ENCODE measurements at regions not wholly inside any gene's neighbourhood (a gene's known extent, or its start where the extent isn't known, plus 50 kb on each side); places are given as distances from the start of the nearest gene placed in this dataset.
"Not testable (repeated sequence)": the region's sequence is repeated elsewhere in the genome, so short reads cannot be mapped to it uniquely, and the experiment has no call there.

DNA sequence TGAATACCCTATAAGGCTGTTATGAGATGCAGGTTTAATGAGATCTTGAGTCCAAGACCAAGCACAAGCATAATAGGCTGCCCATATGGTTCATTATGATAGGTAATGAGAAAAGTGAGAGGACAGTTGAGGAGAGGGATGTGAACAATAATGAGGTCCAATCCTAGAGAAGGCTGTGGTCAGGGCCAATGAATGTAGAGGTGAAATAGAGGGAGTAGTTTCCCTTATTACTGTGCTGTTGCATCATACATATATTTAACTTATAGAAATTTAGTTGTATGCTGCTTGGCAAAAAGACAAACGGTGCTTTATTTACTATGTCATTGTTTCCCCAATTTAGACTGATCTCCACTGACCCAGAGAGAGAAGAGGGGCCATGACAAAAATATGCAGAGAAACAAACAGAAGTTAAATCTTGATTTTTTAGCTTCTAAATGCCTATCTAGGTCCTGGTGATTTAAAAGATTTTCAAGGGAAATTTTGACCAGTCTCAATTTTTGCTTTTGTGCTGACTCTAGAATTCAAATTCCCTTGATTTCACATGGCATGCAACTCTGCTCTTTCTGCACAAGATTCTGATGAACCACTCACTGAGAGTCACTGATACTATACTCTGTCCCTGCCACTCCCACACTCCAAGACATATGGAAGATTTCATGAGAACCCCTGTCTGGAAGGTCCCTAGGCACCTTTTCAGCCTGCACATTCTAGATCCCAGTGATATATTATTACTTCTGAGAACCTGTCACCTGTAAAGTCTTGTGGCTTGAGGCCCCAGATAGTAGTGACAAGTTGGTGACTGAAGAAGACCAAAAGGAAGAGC is 159.7 kb downstream of the VSIG4 start:
- DNase-seq (ENCODE audit: low spot score) = no peak

DNA sequence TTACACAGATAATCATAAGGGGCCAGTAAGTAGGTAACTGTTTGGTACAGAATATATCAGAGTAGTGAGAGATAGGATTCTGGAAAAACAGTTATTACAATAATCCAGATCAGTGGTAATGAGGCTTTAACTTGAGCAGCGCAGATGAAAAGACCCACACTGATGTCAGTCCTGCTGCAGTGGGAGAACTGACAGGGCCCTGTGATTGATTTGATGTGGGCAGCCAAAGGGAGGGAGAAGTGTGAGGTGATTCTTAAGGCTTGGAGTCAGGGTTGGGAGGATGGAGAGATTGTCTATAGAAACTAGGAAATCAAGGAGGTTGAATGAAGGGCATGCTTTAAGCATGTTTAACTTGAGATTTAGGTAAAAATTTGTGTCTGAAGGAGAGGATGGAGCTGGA is 161.4 kb downstream of the VSIG4 start:
- DNase-seq (ENCODE audit: low spot score) = no peak

DNA sequence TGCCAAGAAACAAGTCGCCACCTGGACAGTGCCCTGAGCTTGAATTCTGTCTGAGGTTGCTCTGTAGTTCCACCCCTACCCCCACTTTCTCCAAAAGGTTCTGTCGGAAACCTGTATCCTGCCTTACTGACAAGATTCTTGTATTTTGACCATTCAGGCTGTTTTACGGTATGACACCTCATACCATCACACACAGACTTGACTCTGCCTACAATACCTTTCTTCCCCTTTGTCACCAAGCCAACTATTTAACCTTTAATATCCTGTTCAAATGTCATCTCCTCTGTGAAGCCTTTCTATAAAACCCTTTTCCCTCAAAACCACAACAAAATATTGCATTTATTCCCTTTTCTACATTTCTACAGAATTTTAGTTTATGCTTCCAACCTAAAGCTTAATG is 161.9 kb downstream of the VSIG4 start:
- DNase-seq (ENCODE audit: low spot score) = no peak

- DNase-seq (ENCODE audit: low spot score) = not testable (repeated sequence)
Measured at GRCh38 chrX:65875614-65876013, 164.3 kb downstream of the VSIG4 start.

DNA sequence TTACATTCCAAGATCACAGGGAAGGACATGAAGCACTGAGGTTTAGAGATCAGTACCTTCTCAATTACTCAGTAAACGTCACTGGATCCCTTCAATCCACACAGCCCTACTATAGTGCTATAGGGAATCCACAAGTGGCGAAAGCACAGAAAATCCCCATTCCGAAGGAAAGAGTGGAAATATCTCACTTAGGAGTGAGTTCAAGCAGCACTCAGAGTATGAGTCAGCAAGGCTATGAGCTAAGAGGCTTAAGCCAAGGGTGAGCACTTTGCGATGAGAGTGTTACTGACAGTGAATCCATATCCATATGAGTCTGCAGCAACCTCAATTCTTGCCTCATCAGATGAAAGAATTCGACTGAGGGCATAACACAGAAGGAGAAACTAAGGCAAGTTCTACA is 165.1 kb downstream of the VSIG4 start:
- no peak for DNase-seq (ENCODE audit: low spot score)

DNA sequence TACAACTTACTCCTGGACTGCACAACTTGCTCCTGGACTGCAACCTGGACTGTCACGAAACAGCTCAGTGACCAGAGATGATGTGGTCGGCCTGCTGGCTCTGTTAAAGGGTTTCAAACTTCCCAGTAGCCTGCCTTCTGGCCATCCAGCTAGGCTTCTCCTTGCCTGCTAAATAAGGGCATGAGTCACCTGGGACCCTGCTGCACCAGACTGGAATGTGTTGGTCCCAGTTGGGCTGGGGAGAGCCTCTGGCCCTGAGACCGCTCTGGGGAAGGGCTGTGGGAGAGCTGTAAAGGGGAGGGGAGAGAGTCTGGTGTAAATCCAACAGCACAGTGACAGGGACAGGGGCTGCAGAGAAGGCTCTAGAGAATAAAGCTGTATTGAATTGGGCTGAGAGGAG is 165.8 kb downstream of the VSIG4 start:
- DNase-seq (ENCODE audit: low spot score) = no peak

DNA sequence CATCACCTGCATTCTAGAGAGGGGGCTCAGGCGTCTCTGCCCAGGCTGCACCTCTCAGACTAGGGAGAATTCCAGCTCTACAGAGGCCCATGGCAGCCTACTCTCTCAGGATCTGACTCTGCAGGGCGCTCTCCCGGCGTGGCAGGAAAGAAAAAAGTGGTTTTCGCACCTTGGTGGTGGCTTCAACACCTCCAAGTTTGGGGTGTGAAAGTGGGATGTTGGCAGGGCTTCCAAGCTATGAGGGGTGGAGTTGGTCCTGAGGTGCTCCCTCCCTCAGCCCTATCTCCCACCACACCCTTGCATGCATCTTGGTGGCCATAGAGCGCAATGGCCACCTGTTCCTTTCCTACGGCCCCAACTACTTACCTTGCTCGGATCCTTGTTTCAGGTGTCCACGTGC is 166.5 kb downstream of the VSIG4 start:
- DNase-seq (ENCODE audit: low spot score) = no peak

DNA sequence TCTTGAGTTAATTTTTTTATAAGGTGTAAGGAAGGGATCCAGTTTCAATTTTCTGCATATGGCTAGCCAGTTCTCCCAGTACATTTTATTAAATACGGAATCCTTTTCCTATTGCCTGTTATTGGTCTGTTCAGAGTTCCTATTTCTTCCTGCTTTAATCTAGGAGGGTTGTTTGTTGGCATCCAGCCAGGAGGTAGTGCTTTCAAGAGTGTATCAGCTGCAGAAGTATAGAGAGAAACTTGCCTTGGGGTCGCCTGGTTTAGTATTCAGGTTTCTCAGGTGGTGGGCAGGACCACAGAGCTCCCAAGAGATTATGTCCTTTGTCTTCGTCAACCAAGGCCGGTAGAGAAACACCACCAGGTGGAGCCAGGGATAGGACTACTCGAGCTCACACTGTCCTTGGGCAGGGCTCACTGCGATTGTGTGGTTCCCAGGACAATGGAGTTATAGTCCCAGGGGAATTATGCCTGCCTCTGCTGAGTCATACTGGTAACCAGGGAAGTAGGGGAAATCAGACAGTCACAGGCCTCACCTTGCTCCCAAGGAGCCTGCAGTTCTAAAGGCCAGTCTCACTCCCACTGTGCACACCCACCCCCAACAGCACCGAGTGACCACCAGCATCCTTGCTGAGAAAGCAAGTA is 168.1 kb downstream of the VSIG4 start:
- peak; percentile 62 for DNase-seq (ENCODE audit: low spot score)

- not testable (repeated sequence) for DNase-seq (ENCODE audit: low spot score)
Measured at GRCh38 chrX:65870544-65870943, 169.3 kb downstream of the VSIG4 start.

DNA sequence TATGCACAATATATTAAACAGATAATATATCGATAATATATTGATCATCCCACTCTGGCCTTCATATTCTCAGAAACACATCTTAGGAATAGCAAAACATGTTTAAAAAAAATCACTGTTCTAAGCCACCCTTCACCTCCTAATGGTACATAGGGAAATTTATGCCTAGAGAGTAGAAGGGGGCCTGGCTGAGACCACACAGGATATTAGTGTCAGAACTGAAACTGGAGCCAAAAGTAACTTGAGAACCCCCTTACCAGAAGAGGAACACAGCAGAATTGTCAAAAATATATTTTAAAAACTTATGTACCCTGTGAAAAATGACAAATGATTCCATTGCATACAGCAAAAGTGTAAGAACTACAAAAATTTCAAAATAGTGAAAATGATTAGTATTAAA is 173.1 kb downstream of the VSIG4 start:
- no peak for DNase-seq (ENCODE audit: low spot score)

- no peak for DNase-seq (ENCODE audit: low spot score)
Measured at GRCh38 chrX:65866146-65866545, 173.7 kb downstream of the VSIG4 start.

DNA sequence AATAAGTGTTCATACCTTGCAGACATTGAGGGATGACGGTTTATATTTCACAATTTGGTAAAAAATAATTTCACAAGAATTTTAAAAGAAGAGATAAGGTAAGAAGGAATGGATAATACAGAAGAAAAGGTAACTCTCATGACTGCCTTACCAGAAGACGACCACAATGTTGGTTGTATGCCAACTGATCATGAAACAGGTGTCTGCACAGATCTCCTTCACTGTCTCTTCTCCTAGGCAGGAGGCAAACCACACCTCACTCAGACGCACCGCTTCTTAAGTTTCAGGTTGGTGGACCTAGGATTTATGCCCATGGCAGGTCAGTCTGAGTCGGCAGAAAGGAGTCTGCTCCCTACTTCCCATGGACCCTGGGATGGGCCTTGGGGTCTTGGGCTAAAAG is 177.2 kb downstream of the VSIG4 start:
- no peak for DNase-seq (ENCODE audit: low spot score)

DNA sequence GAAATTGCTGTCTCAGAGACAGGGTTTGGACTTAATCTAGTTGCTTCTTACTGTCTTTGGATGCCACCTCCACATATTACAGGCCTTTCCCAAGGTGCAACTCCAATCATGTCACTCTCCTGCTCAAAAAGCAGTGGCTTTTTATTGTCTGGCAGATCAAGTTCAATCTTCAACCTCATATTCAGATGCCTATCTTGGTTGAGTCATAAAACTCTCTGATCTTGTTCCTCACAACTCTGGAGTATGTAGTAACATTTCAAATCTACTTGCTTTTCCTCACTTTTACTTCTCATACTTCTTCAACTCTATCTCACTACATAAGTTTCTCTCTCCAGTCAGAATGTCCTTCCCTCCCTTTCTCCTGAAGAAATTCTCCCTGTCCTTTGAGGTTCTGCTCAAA is 180.6 kb downstream of the VSIG4 start:
- DNase-seq (ENCODE audit: low spot score) = no peak

GRCh38 chrX:65854437-65854836 is 185.4 kb downstream of the VSIG4 start:
- DNase-seq (ENCODE audit: low spot score) = not testable (repeated sequence)

DNA sequence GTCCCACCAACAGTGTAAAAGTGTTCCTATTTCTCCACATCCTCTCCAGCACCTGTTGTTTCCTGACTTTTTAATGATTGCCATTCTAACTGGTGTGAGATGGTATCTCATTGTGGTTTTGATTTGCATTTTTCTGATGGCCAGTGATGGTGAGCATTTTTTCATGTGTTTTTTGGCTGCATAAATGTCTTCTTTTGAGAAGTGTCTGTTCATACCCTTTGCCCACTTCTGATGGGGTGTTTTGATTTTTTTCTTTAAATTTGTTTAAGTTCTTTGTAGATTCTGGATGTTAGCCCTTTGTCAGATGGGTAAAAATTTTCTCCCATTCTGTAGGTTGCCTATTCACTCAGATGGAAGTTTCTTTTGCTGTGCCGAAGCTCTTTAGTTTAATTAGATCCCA is 183.9 kb downstream of the MSN start:
- DNase-seq (ENCODE audit: low spot score) = not testable (repeated sequence)

GRCh38 chrX:65850821-65851220 is 183.4 kb downstream of the MSN start:
- DNase-seq (ENCODE audit: low spot score) = not testable (repeated sequence)

- no peak for DNase-seq (ENCODE audit: low spot score)
Measured at GRCh38 chrX:65846974-65847373, 179.5 kb downstream of the MSN start.

DNA sequence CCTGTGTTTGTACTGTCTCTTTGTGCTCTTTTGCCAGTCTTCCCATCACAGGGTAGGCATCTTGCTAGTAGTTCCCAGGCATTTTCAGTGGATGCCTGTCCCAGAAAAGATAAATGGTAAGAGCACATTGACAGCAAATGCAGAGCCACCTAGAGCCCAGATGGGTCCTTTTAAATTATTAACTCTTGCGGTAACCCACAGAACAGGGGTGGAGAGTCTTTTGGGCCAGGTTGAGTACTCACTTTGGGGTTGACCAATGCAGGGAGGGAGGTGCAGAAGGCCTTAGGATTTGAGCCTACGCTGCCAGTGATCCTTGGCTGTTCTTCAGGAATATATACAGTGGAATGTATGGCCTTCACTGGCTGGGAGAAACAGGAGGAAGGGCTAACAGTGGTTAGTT is 173.8 kb downstream of the MSN start:
- no peak for DNase-seq (ENCODE audit: low spot score)

DNA sequence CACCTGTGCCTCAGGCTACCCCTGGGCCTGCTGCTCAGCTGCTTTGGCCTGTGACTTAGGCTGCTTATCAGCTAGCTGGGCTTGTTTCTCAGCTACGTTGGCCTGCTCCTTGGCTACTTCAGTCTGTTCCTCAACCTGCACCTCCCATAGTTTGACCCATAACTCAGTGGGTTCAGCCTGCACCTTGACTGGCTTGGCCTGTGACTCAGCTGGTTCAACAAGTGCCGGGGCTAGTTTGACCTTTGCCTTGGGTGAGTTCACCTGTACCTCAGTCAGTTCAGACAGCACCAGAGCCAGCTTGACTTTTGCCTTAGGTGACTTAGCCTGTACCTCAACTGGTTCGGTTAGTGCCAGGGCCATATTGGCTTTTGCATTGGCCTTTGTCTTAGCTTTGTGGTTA is 171.2 kb downstream of the MSN start:
- DNase-seq (ENCODE audit: low spot score) = no peak

DNA sequence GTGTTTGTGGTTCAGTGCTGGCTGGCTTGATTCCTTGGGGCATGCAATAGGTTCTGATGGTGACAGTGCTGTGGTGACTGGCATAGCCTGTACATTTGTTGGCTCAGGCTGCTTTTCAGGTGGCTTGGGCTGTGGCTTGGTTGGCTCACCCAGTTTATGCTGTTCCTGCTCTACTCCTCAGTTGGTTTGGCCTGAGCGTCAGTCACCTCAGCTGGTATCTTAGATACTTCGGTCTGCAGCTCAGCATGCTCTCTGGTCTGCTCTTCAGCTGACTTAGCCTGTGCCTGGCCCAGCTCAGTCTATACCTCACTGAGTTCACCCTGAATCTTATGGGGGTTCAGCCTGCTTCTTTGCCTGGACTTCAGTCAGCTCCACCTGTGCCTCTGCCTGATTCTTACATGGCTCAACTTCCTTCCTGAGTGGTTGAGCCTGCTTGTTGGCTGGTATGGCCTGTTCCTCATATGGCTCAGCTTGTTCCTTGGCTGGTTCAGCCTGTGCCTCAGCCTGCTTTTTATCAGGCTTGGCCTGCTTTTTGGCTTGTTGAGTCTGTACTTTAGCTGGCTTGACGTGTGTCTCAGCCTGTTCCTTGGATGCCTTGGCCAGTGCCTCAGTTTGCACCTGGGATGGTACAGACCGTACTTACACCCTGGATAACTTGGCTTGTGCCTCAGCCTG is 170.6 kb downstream of the MSN start:
- no peak for DNase-seq (ENCODE audit: low spot score)

DNA sequence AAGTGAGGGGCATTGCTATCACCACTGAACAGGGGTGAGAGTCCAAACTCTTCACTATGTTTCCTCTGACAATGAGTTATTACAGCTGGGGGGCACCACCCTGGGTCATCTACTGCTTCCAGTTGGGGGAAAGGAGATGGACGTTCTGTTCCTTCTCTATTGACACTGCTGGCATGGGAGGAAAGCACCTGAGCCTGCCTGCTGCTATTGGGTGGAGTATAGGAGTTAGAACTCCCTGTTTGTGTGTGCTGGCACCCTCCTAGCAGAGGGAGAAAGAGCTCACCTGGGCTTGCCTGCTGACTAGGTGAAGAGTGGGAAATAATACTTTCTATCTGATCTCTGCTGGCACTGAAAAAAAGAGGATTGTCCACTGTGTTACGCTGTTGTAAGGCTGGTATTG is 163.8 kb downstream of the MSN start:
- DNase-seq (ENCODE audit: low spot score) = no peak

DNA sequence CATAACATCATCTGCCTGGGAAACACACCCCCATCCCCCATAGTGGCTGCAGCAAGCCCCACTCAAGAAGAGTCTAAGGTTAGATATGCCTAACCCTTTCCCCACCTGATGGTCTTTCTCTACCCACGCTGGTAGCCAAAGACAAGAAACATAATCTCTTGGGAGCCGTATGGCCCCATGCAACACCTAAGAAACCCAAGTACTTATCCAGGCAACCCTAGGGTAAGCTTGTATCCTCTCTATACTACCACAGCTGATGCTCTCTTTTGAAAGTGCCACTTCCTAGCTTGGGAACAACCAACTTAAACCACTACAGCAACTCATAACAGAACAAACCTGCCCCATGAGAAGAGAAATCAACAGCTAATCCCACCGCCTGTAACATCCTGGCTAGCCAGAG is 161.1 kb downstream of the MSN start:
- no peak for DNase-seq (ENCODE audit: low spot score)

GRCh38 chrX:65825226-65825625 is 157.8 kb downstream of the MSN start:
- not testable (repeated sequence) for DNase-seq (ENCODE audit: low spot score)
